Left kidney (tissue), 1 donor: ENCODE measurements at regions not wholly inside any gene's neighbourhood (a gene's known extent, or its start where the extent isn't known, plus 50 kb on each side); places are given as distances from the start of the nearest gene placed in this dataset.
"Not testable (repeated sequence)": the region's sequence is repeated elsewhere in the genome, so short reads cannot be mapped to it uniquely, and the experiment has no call there.

Source experiments
- DNase-seq: peaks from one replicate; pipeline ENCODE4 v3.0.0-alpha.2; 2013

GRCh38 chr4:128688846-128689437, 120.6 kb upstream of the JADE1 start:
- no peak for DNase-seq

GRCh38 chr4:128688033-128688721, 121.3 kb upstream of the JADE1 start:
- no peak for DNase-seq

GRCh38 chr4:128686810-128687209, 122.7 kb upstream of the JADE1 start:
- no peak for DNase-seq

- no peak for DNase-seq
Measured at GRCh38 chr4:128686032-128686465, 123.5 kb upstream of the JADE1 start.

GRCh38 chr4:128684016-128684415, 125.5 kb upstream of the JADE1 start:
- no peak for DNase-seq

- DNase-seq = no peak
Measured at GRCh38 chr4:128682942-128683666, 126.4 kb upstream of the JADE1 start.

GRCh38 chr4:128676095-128676494, 133.4 kb upstream of the JADE1 start:
- no peak for DNase-seq

- no peak for DNase-seq
Measured at GRCh38 chr4:128675083-128675482, 134.4 kb upstream of the JADE1 start.

GRCh38 chr4:128673159-128673558, 136.3 kb upstream of the JADE1 start:
- not testable (repeated sequence) for DNase-seq

- DNase-seq = not testable (repeated sequence)
Measured at GRCh38 chr4:128672596-128672995, 136.9 kb upstream of the JADE1 start.

GRCh38 chr4:128670513-128670912, 139.0 kb upstream of the JADE1 start:
- no peak for DNase-seq

- DNase-seq = no peak
Measured at GRCh38 chr4:128668566-128668965, 140.9 kb upstream of the JADE1 start.

- DNase-seq = no peak
Measured at GRCh38 chr4:128665514-128665913, 144.0 kb upstream of the JADE1 start.

- DNase-seq = no peak
Measured at GRCh38 chr4:128663325-128663724, 146.2 kb upstream of the JADE1 start.

- no peak for DNase-seq
Measured at GRCh38 chr4:128661479-128661878, 148.0 kb upstream of the JADE1 start.

GRCh38 chr4:128660361-128661215, 148.9 kb upstream of the JADE1 start:
- DNase-seq = no peak

GRCh38 chr4:128658214-128658631, 151.3 kb upstream of the JADE1 start:
- no peak for DNase-seq

GRCh38 chr4:128657638-128658037, 151.9 kb upstream of the JADE1 start:
- no peak for DNase-seq

- DNase-seq = no peak
Measured at GRCh38 chr4:128654465-128654864, 155.0 kb upstream of the JADE1 start.

- peak; percentile 61 for DNase-seq
Measured at GRCh38 chr4:128653527-128654444, 155.7 kb upstream of the JADE1 start.

- no peak for DNase-seq
Measured at GRCh38 chr4:128649575-128650205, 159.8 kb upstream of the JADE1 start.
